Loucy (cell line): ENCODE measurements at regions not wholly inside any gene's neighbourhood (a gene's known extent, or its start where the extent isn't known, plus 50 kb on each side); places are given as distances from the start of the nearest gene placed in this dataset.

Experiments used
- EZH2phosphoT487 ChIP-seq: fragments of 200-600 bp; IDR thresholded peaks from 2 replicates; pipeline ENCODE4 v1.6.1; 2018; ENCODE audit warnings: antibody characterized with exemption, mild to moderate bottlenecking, moderate library complexity, borderline replicate concordance
- TF ChIP-seq, protein P1 (sequence below): fragments of 200-600 bp; sonication (generic); conservative IDR thresholded peaks from 2 replicates; pipeline ENCODE4 v1.5.1; 2014; ENCODE audit warnings: mild to moderate bottlenecking, antibody characterized with exemption, low read length

DNA sequence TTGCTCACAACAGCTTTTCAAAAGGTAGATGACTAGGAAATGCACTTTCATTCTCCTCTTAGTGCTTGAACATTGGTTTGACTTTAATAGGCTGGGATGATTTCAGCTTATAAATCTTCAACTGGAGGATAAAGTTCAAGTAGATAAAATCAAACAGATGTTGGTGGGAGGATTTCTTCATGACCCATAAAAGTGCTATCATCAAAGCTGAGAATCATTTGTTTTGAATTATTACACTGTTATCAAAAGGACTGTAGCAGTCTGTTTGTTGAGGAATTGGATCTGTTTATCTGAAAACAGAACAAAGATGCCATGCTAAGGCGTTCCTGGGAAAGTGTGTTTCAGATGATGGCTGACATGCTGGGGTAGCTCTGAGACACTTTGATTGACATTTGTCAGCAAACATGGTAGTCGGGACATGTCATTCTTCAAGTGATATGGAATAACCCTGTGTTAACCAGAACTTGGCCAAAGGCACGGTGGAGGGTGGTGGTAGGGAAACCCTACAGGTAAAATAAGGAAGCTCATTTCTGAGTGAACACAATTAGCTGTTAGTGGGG is 304.0 kb upstream of the PITX2 start:
- TF ChIP-seq, protein P1, sequence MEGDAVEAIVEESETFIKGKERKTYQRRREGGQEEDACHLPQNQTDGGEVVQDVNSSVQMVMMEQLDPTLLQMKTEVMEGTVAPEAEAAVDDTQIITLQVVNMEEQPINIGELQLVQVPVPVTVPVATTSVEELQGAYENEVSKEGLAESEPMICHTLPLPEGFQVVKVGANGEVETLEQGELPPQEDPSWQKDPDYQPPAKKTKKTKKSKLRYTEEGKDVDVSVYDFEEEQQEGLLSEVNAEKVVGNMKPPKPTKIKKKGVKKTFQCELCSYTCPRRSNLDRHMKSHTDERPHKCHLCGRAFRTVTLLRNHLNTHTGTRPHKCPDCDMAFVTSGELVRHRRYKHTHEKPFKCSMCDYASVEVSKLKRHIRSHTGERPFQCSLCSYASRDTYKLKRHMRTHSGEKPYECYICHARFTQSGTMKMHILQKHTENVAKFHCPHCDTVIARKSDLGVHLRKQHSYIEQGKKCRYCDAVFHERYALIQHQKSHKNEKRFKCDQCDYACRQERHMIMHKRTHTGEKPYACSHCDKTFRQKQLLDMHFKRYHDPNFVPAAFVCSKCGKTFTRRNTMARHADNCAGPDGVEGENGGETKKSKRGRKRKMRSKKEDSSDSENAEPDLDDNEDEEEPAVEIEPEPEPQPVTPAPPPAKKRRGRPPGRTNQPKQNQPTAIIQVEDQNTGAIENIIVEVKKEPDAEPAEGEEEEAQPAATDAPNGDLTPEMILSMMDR, result no peak
- no peak for TF ChIP-seq EZH2phosphoT487
